ENCODE measurements at regions not wholly inside any gene's neighbourhood (a gene's known extent, or its start where the extent isn't known, plus 50 kb on each side); places are given as distances from the start of the nearest gene placed in this dataset.

DNA sequence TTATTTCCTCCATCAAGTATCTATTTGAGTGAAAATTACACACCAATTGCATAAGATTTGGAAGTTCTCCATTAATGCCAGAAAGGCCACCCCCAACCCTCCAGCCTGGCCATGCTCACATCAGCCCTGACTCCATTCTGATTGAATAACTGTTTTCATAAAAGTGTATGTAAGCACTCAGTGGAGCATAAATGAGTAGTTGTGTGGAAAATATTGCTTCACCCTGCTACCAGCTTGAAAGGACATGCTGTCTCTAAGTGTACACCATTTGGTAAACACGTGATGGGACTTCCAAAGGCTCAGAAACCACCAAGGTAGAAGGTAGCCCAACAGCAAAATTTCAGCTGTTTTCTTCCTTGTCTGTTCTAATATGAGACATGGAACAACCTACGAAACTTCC lies 393.8 kb downstream of the ZNF385D start:
- DNase-seq = no peak

DNA sequence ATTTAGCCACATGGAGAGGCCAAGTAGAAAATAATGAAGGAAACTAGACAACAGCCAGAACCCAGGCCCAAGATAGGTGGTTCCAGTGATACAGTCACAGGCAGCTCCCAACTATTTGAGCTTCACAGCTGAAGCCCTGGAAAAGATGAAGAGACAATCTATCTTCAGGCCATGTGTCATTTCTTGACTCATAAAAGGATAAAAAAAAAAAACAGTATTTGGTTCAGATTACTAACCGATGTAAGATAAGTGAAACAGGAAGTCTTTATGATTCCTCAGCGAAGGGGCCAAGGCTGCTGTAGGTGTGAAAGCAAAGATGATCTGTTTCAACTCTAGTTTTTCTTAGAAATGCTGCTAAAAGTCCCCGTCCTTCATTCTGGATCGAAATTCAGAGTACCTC lies 394.6 kb downstream of the ZNF385D start:
- no peak for DNase-seq

DNA sequence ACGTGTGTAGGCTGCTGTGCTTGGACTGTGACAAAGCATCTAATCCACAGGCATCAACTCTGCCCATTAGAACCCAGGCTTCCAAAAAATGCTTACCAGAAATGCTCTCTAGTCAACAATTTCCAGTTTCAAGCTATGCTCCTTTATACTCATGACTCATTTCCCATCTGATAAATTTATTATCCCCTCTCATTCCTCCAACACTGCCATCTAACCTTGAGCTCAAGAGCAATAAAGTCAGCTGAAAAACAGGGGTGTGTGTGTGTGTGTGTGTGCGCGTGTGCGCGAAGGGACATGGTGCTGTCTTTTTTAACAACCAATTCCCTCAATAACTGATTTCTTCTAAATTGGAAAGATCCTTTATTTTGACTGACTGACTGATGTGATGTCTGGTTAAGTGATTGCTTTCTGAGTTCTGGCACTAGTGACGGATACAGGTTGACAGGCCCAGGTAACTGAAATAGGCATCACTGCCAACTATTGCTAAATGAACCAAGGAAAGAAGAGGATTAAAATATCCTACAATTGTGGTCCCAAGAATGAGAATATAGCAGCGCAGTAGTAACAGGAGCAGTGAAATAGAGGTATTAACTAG lies 405.5 kb downstream of the ZNF385D start:
- no peak for DNase-seq

DNA sequence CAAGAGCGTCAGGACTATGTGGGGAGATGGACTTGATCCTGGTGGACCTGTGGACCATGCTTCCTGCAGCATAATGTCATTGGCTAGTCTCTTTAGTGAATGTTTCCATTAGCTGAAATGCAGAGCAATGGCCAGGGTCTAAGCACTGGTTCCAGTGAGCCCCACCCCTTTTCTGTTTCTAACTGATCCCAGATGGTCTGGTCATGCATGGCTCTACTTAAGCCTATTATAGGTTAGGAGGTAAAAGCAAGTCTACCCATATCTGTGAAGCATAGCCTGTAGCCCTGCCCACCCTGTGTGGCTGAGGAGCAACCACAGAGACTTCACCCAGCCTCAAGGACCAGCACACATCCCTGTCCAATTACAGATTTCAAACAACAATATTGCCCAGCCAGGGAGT lies 419.2 kb downstream of the ZNF385D start:
- DNase-seq = no peak

DNA sequence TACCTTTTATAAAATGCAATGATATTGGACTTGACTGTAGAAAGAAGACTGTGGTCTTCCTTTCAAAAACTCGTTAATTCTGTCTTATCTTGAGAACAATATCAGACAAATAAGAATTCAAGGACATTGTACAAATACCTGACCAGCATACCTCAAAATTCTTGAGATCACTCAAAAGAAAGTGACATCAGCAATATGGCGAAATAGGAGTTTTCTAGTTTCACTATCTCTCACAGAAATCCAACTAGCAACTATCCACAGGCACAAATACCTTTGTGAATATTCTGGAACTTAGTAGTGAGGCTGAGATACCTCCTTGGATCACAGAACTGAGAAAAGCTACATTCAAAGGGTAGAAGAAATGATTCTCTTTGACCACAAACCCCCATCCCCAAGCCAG lies 419.7 kb downstream of the ZNF385D start:
- DNase-seq = no peak

DNA sequence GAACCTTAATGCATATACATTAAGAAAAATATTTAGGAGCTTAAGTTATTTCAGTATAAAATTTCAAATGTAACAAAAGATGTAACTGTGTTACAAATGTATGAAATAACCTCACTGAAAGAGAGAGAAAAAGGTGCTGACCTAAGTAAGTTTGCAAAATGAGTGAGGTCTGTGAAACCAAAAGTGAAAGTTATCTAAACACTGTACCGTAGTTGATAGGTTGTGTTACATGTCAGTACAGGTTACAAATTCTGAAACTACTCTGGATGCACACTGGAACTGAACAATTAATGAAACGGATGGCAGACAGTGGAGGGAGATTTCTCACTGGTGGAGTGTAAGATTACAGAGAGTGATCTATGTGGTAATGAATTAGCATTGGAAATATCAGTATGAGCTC lies 420.7 kb downstream of the ZNF385D start:
- DNase-seq = no peak

DNA sequence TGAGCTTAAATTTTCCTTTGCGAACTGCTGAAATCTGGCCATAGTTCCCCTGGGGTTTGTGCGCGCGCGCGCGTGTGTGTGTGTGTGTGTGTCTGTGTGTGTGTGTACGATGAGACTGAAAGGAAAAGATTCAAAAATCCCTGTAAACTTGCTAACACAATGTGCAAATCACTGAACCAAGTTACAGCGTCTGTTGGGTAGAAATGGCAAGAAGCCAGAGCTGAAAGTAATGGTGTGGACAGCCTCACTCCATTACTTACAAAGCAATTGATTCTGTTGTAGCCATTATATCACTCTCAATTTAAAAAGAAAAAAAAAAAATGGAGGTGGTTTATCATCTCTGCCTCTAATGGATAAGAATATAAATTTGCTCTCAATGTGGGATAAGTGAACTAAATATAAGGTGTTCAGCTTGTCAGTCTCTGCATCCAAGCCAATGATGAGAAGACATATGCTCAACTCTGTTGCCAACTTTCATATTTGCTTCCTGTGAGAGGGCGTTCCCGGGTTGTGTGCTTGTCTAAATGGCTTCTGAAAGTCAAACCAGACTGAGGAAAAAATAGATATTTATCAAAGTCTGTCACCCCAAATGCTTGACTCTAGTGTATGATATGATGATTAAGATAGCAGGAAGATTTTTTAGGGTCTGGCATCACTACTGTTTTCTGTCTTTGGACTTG lies 422.2 kb downstream of the ZNF385D start:
- DNase-seq = no peak

DNA sequence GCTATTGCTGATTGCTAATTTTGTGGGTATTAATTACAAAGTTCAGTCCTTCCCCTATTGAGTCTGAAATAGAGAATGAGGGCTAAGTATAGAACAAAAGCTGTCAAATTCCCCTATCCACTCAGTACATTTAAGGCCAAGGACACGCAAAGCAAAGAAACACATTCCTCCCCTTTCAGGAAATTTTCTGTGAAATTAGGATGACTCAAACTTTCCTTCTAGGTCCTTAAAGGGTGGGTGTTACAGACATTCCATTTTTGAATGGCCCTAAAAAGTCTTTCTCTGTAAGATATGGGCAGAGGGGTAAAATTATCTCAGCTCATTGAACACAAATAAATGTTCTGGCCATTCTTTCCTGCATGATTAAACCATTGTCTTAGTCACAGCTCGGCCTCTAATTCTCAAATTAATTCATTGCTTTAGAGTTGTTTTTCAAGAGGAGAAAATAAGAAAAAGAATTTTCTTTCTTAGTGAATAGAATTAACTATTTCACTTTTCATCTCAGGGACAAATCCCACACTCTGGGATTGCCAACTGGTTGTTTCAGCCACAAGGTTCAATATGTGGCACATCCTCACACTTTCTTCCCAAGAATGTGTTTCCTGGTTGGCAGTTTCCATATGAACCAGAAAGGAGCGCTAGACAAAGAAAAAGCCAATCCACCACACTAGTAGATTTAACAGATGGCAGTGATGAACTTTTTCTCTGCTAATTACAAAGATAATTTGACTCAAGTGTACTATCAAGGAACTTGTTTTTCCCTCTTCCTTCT lies 424.1 kb downstream of the ZNF385D start:
- DNase-seq = no peak

DNA sequence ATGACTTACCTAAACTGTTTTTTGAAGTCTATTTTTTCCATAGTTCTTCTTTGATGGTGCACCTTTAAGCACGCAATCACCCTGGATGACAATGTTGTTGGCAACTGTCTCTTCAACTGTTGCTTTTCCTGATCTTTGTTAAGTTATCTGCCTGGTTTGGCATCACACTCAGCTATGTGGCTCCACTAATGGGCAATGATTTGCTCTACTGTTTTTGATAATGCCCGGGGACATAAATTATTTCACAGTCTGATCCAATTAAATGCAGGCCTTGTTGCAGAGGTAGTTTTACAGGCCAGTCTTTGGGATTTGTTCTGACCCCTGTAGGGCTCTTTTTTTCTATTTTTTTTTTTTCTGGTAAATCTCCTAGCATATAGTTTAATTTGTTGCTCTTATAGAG lies 436.3 kb downstream of the ZNF385D start:
- DNase-seq = no peak

DNA sequence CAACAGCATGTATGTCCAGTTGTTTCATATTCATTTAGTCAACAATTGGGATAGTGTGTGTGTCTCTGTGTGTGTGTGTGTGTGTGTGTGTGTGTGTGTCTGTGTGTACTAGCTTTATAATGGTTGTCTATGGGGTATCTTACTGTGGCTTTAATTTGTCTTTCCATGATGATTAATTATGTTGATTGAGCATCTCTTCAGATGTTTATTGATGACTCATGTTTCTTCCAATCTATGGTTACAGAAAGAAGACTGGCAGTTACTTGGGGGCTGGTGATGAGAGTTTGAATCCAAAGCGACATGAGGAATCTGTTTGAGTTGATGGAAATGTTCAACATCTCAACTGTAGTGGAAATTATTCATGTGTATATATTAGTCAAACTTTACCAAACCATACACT lies 440.1 kb downstream of the ZNF385D start:
- no peak for DNase-seq

DNA sequence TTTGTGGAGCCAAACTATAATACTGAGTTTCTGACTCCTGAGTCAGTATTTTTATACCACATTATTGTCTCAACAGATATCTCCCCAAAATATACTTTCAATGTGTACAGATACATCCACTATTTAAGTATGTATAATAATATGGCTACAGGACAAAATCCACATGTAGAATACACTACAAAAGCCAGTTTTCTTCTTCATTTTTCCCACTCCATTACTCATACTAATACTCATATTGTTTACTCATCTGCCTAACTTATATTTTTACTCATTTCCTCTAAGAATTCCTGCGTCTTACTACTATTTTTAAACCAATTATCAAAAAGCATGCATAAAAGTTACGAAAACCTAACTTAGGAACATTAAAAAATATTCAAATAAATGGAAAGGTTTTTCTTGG lies 440.8 kb downstream of the ZNF385D start:
- DNase-seq = no peak

DNA sequence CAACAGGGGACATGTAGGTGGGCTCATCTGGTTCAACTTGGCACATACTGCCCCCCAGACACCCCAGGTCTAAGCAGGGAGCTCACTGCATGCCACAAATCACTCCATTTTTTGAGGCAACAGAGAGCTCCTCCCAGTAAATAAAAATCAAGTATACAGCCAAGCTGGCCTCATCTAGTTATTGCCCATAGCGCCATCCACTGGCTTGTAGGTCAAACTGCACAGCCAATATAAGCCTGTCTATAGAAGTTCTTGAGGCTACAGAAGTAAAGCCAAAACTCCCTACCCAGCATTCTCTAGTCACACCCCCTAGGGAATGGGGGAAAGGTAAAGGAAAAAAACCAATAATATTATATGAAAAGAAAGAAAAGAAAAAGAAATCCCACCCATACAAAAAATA lies 453.7 kb downstream of the ZNF385D start:
- DNase-seq = no peak

DNA sequence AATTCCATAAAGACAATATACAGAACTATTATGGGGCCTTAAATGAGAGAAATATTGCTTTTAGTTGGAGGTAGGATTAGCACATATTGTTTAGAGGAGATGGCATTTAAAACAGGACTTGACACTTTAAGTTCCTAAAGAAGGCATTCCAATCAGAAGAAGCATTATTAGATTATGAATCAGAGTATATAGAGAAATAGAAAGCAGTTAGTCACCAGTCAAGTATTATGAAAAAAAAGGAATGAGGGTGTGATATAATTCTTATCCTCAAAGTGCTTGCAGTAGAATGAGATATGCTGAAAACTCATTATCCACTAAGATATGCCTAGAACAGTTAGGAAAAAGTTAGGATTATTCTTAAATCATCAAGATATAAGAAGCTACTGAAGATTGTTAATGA lies 456.2 kb downstream of the ZNF385D start:
- no peak for DNase-seq

DNA sequence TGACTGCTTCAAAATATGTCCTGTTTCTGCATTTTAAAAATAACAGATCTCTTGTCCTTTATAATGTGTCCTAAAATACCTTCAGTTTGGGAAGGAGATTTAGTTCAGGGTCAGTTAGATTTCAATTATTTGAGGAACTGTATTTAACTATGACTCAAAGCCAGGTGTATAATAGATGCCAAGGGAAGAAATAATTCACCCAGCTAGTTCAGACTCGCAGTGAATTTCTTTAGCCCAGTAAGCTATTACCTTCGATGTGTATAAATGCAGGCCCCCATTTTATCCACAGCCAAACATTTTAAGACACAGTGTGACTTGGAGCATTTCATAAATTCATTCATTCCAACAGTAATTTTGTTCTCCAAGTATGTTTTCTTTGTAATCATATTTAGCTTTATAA lies 458.0 kb downstream of the ZNF385D start:
- DNase-seq = no peak

DNA sequence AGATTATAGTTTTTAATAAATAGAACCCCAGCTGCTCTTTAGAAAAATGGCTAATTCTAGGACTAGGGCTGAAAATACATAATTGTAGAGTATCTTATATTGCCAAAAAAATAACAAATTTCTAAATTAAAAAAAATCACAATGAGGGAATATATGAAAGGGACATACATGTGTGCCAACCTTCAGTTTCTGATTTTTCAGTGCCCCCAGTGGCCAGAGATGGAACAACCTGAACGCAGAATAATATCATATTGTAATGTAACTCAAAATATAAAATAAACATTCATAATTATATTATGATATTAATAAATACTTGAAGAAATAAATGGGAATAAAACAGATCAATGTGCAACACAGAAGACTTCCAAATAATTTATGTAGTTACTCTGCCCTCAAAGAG lies 460.5 kb downstream of the ZNF385D start:
- no peak for DNase-seq

DNA sequence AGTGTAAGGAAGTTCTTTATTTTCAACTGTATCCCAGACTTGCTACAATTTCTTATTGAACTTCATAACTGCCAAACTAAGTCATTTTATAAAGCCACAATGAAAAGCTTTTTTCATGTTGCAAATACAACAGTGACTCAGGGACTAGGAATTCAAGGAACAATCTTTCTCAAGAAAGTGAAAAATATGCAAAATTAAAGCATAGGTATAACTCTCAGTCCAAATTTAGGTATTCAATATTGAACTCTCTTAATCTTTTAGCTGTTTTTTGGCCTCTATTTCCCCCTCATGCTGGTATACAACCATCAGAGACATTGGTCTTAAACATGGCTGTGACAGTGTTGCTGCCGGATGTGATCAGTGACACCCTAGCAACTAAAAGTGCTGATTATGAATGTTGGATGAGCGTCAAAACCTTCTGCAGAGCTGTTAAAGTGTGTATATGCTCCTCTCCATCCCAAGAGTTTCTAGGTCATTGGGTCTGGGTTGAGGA lies 476.9 kb downstream of the ZNF385D start:
- DNase-seq = no peak

DNA sequence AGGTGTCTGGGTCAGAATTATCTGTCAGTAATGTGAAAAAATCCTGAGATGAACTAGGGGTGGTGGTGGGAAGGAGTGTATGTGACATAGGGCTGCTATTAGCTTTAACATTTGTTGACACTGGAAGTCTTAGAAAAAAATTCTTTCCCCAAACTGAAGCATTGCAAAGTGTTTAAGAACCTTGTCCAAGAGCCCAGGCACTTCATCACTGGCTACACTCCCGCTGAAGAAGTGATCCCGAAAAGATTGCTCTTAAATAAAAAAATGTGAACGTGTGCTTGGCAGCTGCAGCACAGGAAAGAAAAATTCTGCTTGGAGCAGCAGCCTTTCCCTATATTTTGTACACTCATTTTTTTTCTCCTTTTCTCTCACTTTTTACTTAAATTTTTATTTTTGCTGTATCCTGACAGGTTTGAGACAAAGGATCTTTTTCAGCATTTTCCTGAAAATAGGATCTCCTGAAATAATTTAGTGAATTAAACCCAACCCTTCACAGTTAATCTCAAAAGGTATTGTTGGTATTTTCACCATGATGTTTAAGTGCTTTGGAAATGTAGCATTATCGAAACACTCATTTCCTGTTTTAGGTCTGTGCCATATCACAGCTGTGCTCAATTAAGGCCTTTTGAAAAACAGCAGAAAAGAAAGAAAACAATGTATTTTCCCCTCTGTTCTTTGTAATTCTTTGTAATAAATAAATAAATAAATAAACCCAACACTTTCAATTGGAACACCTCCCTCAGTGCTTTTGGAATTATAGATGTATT lies 477.6 kb downstream of the ZNF385D start:
- DNase-seq = no peak

DNA sequence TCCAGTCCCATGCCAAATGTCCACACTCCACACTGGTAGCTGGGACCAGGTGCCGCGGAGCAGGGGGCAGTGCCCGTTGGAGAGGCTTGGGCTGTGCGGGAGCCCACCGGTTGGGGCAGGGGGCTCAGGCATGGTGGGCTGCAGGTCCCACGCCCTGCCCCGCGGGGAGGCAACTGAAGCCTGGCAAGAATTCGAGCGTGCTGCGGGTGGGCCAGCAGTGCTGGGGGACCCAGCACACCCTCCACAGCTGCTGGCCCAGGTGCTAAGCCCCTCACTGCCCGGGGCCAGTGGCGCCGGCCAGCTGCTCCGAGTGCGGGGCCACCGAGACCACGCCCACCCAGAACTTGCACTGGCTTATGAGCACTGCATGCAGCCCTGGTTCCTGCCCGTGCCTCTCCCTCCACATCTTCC lies 479.4 kb downstream of the ZNF385D start:
- no peak for DNase-seq

DNA sequence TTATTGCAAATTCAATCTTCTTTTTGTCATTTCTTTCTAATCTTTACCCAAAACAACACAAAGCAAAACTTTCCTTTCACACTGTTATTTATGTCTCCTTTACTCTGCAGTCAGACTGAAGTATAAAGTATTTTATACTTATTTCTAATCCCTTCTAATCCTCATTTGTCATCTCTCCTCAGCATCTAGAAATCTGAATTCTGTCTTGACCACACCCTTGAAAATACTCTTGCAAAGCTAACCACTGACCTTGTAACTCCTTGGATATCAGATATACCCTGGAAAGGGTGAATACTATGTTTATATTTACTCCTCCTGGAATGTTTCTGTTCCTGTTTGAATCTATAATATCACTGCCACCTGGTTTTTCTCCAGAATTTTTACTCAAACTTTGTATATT lies 481.1 kb downstream of the ZNF385D start:
- no peak for DNase-seq

DNA sequence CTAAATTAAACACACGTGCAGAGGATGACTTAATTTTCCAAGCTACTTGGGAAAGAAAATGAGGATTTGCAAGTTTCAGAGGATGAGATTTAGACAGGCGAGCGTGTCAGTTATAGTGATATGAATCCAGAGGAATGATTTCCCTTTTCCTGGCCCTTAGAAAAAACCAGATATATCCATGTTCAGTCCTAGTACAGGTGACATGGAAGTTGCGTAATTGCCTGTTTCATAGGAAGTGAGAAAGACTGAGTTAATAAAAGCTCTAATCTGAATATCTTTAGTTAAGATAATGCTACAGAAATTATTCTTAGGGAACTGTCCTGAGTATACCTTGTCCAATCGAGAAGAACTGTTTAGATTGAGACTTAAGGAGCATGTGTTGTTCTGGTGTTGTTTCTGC lies 490.5 kb downstream of the ZNF385D start:
- DNase-seq = no peak

DNA sequence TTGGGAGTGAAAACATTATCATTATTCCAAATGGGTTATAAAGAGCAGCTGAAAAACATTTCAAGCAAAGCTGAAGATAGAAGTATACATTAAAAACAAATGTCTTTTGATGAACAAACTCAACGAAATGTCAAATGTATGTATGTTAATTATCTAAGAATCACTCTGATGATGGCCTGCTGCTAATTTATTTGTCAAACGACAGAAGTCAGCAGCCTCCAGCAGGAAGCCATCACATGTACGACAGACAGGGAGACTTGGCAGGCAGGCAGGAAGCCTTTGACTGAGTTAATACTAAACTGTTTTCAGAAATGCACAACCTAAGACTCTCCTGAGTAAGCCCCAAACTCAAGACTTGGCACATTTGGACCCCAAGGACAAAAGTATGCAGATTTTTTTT lies 491.1 kb downstream of the ZNF385D start:
- DNase-seq = no peak

DNA sequence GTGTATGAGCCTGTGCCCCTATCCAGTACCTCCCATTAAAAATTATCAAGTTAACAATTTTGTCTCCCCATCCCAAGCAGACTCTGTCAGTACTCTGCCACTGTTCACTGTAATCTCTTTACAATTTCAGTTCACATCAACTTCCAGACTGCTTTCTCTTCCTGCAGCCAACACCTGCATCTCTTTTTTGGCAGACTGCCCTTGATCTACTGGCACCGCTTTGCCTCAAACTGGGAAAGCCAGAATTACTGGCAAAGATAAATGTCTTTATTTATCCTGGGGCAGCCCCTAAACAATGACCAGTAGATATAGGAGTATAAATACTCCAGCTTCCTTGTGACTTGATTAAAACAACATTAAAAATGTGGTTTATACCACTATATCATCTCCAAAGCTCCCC lies 494.1 kb downstream of the ZNF385D start:
- no peak for DNase-seq

DNA sequence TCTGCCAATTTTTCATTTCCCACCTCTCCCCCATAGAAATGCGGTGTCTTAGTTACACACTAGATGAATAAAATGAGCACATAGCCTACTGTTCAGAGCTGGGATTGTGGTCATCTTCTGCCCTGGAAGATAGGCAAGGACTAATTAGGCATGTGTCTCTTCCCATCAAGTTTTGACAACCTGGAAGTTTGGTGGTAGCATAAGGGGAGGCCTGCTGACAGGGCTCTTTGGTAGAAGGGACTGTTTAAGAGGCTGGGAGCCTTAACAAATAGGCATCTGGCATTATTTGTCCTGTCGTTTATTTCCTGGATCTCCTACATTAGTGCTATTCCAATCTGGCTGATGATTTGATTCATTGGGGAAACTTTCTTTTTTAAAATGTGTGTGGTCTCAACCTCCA lies 512.3 kb downstream of the ZNF385D start:
- no peak for DNase-seq

DNA sequence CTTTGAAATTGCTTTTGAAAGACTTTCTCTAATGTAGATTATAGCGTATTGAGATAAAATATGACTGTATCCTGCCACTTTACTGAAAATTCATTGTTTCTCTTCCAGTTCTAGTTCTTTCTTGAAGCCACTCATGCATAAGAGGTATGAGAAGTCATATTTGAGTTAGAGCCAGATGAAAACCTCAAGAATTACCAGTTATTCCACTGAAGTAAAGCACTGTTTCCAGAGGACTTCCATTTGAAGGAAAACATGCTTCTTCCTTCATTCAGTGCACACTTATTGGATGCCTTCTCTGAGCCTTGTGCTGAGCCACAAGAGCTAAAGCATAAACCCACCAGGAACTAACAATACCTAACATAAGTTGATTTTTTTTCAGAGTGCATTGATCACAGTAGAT lies 513.4 kb downstream of the ZNF385D start:
- DNase-seq = no peak

Data from activated CD4-positive, alpha-beta T cell treated with anti-CD3 and anti-CD28 coated beads, Interleukin-2, amount 50 U/mL, for 4 hours (primary cell).